ENCODE measurements at regions not wholly inside any gene's neighbourhood (a gene's known extent, or its start where the extent isn't known, plus 50 kb on each side); places are given as distances from the start of the nearest gene placed in this dataset.

DNA sequence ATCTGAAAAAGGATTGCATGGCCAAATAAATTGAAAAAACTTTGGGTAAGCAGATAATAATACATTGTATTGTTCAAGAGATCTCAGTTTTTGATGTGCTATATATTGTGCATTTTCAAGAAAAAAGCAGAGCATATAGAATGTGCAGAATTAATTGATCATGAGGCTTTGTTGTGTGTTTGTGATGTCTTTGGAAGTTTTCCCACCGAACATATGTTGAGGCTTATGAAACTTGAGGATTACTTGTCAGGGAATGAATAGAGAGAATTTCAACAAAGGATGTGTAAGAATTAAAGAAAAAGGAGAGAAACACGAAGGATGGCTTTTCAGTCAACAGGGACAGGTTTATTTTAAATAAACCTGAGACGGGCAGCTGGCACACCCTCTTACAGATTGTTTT is 232.5 kb upstream of the POU1F1 start:
- Histone ChIP-seq H2AFZ (ENCODE audit: low read length) (no peak overlapping the region), H4K8ac (replicated peaks; ENCODE audit: insufficient read length, low read depth, low read length) (no peak overlapping the region), H3K79me1 (ENCODE audit: insufficient read depth, low read depth, low read length, poor library complexity, severe bottlenecking) (no peaks in the 10 kb centered on the region), H4K20me1 (ENCODE audit: control insufficient read depth, insufficient read depth, insufficient read length) (no peaks in the 10 kb centered on the region), H3K14ac (ENCODE audit: insufficient read depth, low read length) (no peak overlapping the region), H3K9me3 (ENCODE audit: control insufficient read depth, low read depth, low read length) (no peaks in the 10 kb centered on the region), H3K23ac (ENCODE audit: insufficient read length, low read depth, low read length) (no peak overlapping the region), H2BK12ac (ENCODE audit: insufficient read length, low read depth, low read length) (no peak overlapping the region), H2BK20ac (ENCODE audit: low read depth, low read length, poor library complexity, severe bottlenecking) (no peak overlapping the region), H3K23me2 (ENCODE audit: insufficient read length, low read depth, low read length, poor library complexity, severe bottlenecking) (no peaks in the 10 kb centered on the region), H2BK15ac (ENCODE audit: low read depth, low read length) (no peak overlapping the region), H3K18ac (ENCODE audit: insufficient read length, low read depth, low read length) (no peak overlapping the region), H3K79me2 (ENCODE audit: insufficient read depth, low read length) (no peaks in the 10 kb centered on the region), H2AK5ac (ENCODE audit: insufficient read length, low read length) (no peak overlapping the region), H2BK120ac (ENCODE audit: low read depth, low read length, poor library complexity, severe bottlenecking) (no peak overlapping the region), H3K56ac (ENCODE audit: insufficient read length, low read depth, low read length) (no peak overlapping the region), H2BK5ac (ENCODE audit: insufficient read length, low read length) (no peak overlapping the region), H3K4me2 (ENCODE audit: insufficient read depth, insufficient read length, low read length) (no peak overlapping the region), H3K4me1 (ENCODE audit: insufficient read depth, low read length) (no peaks in the 10 kb centered on the region), H3K4ac (ENCODE audit: low read depth, low read length) (no peak overlapping the region), H4K91ac (ENCODE audit: insufficient read length, low read depth, low read length) (no peak overlapping the region), H4K5ac (ENCODE audit: insufficient read length, low read depth, low read length) (no peak overlapping the region), H3K27ac (ENCODE audit: insufficient read length, low read depth, low read length) (no peak overlapping the region), H3T11ph (ENCODE audit: low read length) (no peak overlapping the region), H3K9ac (ENCODE audit: extremely low read depth, insufficient read length, low read length) (no peak overlapping the region), H3K27me3 (ENCODE audit: insufficient read depth, low read length) (no peaks in the 10 kb centered on the region)
- peaks cover 0 to 3% of the 10 kb centered on the region in 2 experiments; a peak in 2 of 5 replicates for H3K9me3 Mint-ChIP-seq
- H3K36me3 Mint-ChIP-seq (ENCODE audit: insufficient read depth in 1 of 3, low read depth in 3 of 3): no peaks in the 10 kb centered on the region
- no CpG with 5 or more reads among the region's 3 CpGs for WGBS (ENCODE audit: extremely low coverage, insufficient read length, low lambda C conversion rate)
- no peak overlapping the region for H3K27ac Mint-ChIP-seq
- H3K4me1 Mint-ChIP-seq: peaks cover 8% of the 10 kb centered on the region in 2 experiments
- DNase-seq: no peak
- peaks cover 3% of the 10 kb centered on the region; the same call in 1 of the 2 replicates for H3K27me3 Mint-ChIP-seq (ENCODE audit: low read depth)
- no peak overlapping the region; a peak in 1 of 5 replicates for H3K4me3 Mint-ChIP-seq
- TF ChIP-seq, protein P1, sequence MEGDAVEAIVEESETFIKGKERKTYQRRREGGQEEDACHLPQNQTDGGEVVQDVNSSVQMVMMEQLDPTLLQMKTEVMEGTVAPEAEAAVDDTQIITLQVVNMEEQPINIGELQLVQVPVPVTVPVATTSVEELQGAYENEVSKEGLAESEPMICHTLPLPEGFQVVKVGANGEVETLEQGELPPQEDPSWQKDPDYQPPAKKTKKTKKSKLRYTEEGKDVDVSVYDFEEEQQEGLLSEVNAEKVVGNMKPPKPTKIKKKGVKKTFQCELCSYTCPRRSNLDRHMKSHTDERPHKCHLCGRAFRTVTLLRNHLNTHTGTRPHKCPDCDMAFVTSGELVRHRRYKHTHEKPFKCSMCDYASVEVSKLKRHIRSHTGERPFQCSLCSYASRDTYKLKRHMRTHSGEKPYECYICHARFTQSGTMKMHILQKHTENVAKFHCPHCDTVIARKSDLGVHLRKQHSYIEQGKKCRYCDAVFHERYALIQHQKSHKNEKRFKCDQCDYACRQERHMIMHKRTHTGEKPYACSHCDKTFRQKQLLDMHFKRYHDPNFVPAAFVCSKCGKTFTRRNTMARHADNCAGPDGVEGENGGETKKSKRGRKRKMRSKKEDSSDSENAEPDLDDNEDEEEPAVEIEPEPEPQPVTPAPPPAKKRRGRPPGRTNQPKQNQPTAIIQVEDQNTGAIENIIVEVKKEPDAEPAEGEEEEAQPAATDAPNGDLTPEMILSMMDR (conservative IDR thresholded peaks at IDR 0.05): no peak

All from H9 (cell line).